H1 (cell line): ENCODE measurements at regions not wholly inside any gene's neighbourhood (a gene's known extent, or its start where the extent isn't known, plus 50 kb on each side); places are given as distances from the start of the nearest gene placed in this dataset.

ENCODE experiments used
- BACH1 ChIP-seq: IDR thresholded peaks from 2 replicates; pipeline ENCODE4 v1.6.1; 2012; ENCODE audit warnings: low read length, improper control_type of control experiment

DNA sequence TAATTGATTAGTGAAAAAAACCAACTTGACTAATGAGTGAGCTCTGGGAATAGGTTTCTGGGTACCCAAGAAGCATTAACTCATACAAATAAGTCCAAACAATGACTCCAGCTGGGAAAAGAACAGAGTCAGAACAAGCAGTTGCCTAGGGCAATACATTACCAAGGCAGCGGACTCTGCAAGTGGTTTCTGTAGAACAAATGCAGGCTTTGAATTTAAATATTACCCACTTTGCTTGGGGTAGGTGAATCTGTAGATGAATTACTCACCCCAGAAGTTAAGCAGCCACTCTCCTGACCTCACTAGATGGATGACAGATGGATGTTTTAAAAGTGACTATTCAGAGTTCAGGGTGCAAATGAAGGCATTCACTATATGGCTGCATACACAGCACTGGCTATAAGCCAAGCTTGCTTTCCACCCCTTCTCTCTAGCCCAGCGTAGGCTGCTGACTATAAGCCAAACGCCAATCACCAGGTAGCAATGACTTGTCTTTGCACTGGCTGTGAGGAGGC lies 73.1 kb upstream of the BHLHE40 start (continued):
- TF ChIP-seq BACH1 = no peak
